H4 (cell line): ENCODE measurements at regions not wholly inside any gene's neighbourhood (a gene's known extent, or its start where the extent isn't known, plus 50 kb on each side); places are given as distances from the start of the nearest gene placed in this dataset.
"Not testable (repeated sequence)": the region's sequence is repeated elsewhere in the genome, so short reads cannot be mapped to it uniquely, and the experiment has no call there.

ENCODE experiments used
- DNase-seq: peaks from one replicate; pipeline ENCODE4 v3.0.0-alpha.2; 2015; ENCODE audit warnings: low spot score

GRCh38 chr1:81220614-81221071 is 580.1 kb upstream of the ADGRL2 start:
- DNase-seq, result no peak

GRCh38 chr1:81217058-81217457 is 583.7 kb upstream of the ADGRL2 start:
- no peak for DNase-seq

- DNase-seq, result no peak
Measured at GRCh38 chr1:81213279-81213678, 587.5 kb upstream of the ADGRL2 start.

- DNase-seq, result no peak
Measured at GRCh38 chr1:81209461-81209860, 591.3 kb upstream of the ADGRL2 start.

DNA sequence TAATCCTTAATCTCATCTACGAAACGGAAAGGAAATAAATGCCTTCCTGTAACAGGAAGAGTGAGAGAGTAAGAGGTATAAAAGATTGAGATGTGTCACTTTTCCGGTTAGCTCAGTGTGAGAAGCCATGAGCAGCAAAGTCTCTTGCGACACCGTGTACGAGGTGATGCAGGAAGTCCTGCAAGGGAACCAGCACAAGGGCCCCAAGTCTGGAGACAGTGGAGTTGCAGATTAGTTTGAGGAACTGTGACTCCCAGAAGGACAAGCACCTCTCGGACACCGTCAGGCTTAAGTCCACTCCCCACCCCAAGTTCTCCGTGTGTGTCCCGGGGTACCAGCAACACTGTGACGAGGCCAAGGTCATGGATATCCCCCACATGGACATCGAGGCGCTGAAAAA is 592.3 kb upstream of the ADGRL2 start:
- no peak for DNase-seq

DNA sequence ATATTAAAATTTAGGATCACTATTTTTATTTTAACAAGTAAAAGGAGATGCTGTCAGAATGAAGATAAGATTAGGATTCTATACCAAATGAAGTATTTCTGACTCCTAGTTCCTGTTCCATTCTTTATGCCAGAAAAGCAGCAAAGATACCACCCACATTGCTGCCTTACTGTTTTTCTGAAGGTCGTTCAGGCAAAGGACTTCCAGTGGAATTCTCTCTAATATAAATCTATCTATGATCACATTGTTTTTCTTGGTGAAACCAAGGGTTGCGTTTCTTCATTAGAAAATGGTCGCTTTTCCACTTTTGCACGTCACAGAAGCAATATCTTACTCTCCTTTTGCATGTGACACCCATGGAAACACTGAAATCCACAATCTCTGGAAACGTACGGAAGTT is 594.8 kb upstream of the ADGRL2 start:
- no peak for DNase-seq

- no peak for DNase-seq
Measured at GRCh38 chr1:81201779-81202178, 599.0 kb upstream of the ADGRL2 start.

- DNase-seq, result no peak
Measured at GRCh38 chr1:81197591-81197990, 603.1 kb upstream of the ADGRL2 start.

GRCh38 chr1:81192647-81193642 is 607.8 kb upstream of the ADGRL2 start:
- no peak for DNase-seq

DNA sequence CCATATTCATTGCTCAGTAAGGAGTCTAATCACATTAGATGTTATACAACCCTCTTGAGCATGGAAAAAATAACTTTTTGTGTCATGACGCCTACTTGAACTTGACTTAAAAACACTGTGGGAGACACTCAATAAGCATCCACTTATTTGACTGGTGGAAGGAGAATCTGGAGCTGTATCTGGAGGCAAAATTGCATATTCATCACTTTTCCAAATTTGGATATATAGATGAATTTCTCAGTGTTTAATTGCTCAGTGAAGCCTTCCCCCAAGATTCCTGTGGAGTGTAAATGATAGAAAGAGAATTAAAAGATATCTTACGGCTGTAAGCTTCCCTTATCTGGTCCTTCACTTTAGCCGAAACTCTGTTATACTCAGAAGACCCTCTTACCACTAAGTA is 610.7 kb upstream of the ADGRL2 start:
- DNase-seq, result no peak

DNA sequence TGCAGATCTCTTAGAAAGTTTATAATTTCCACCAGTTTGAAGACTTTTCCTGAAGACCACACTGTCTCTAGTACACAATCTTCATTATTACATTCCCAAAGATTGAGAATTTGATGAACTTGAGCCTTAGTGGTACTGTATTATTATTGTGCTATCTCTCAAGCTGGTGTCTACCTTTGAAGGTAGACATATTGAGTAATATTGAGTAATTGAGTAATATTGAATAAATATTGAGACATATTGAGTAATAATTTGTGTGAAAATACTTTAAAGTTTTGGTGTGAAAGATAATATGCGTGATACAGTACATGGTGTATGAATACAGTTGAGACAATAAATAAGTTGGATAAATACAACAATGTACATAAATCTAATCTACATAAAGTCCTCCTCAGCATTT is 613.1 kb upstream of the ADGRL2 start:
- no peak for DNase-seq

GRCh38 chr1:81186261-81186660 is 614.5 kb upstream of the ADGRL2 start:
- no peak for DNase-seq

GRCh38 chr1:81183553-81183952 is 617.2 kb upstream of the ADGRL2 start:
- no peak for DNase-seq

GRCh38 chr1:81183051-81183450 is 617.7 kb upstream of the ADGRL2 start:
- no peak for DNase-seq

- peak; percentile 90 for DNase-seq
Measured at GRCh38 chr1:81179242-81179641, 621.5 kb upstream of the ADGRL2 start.

DNA sequence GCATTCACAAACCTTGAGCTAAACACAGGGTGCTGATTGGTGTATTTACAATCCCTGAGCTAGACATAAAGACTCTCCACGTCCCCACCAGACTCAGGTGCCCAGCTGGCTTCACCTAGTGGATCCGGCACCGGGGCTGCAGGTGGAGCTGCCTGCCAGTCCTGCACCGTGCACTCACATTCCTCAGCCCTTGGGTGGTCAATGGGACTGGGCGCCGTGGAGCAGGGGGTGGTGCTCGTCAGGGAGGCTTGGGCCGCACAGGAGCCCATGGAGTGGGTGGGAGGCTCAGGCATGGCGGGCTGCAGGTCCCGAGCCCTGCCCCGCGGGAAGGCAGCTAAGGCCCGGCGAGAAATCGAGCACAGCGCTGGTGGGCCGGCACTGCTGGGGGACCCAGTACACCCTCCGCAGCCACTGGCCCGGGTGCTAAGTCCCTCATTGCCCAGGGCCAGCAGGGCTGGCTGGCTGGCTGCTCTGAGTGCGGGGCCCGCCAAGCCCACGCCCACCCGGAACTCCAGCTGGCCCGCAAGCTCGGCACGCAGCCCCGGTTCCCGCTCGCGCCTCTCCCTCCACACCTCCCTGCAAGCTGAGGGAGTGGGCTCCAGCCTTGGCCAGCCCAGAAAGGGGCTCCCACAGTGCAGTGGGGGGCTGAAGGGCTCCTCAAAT is 622.2 kb upstream of the ADGRL2 start:
- not testable (repeated sequence) for DNase-seq

GRCh38 chr1:81174811-81175476 is 625.8 kb upstream of the ADGRL2 start:
- DNase-seq, result peak; percentile 39

DNA sequence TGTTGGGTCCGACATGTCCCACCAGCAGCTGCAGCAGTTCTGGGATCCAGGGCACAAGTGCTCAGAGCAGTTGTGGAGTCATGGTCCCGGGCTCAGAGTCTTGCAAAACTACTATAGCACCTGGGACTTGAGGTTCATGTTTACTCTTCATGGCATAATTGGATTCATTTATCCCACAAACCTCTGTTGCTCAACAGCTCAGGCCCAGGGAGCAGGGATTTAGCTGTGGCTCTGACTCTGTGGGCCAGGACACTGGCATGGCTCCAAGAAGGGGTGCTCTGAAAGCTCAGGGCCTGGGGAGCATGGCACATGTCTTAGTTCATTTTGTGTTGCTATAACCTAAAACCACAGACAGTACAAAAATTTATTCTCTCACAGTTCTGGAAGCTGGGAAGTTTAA is 626.7 kb upstream of the ADGRL2 start:
- DNase-seq, result peak; percentile 56

- DNase-seq, result no peak
Measured at GRCh38 chr1:81172483-81172882, 628.3 kb upstream of the ADGRL2 start.

DNA sequence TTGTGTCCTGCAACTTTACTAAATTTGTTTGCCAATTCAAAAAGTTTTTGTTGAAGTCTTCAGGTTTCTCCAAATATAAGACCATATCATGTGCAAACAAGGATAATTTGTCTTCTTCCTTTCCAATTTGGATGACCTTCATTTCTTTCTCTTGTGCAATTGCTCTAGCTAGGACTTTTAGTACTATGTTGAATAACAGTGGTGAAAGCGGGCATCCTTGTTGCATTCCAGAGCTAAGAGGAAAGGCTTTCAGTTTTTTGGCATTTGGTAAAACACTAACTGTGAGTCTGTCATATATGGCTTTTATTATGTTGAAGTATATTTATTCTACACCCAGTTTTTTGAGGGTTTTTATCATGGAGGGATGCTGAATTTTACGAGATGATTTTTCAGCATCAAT is 630.0 kb upstream of the ADGRL2 start:
- no peak for DNase-seq

- no peak for DNase-seq
Measured at GRCh38 chr1:81165963-81166362, 634.8 kb upstream of the ADGRL2 start.

DNA sequence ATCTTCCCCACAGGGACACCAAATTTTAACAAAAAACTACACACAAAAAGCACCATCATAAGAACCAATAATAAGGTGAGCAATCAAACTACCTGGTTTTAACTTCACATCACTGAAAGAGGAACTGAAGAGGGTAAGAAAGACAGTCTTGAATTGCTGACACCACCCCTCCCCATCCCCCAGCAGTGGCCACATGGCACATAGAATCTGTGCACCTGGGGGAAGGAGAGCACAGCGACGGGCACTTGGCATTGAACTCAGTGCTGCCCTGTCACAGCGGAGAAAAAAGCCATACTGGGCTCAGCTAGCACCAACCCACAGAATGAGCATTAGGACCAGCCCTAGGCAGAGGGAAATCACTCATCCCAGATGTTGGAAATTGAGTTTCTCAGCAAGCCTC is 640.0 kb upstream of the ADGRL2 start:
- DNase-seq, result no peak
